HL-60/S4 (cell line): ENCODE measurements at regions not wholly inside any gene's neighbourhood (a gene's known extent, or its start where the extent isn't known, plus 50 kb on each side); places are given as distances from the start of the nearest gene placed in this dataset.

ENCODE experiments used
- in situ Hi-C: fragments of 300-500 bp; cut with MboI; formaldehyde crosslinking; loops from 2 replicates; pipeline ENCODE4 v1.14.3; 2022; ENCODE audit warnings: low sequenced_read_pairs

DNA sequence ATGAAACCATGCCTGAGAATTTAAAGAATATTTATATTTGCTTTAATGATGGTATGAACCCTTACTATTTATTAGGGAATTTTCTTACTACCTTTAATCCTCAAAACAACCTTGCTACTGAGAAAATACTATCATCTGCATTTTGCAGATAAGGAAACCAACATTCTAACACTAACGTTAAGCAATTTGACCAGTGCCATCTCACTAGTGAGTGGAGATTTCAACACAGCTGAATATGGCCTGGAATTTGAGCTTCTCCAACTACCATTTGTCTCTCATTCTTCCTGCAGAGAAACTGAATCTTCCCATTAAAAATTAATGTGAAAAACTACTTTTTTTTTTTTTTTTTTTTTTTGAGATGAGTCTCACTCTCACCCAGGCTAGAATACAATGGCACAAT is 380.9 kb upstream of the SMIM31 start:
- in situ Hi-C loops, result no loop called here

DNA sequence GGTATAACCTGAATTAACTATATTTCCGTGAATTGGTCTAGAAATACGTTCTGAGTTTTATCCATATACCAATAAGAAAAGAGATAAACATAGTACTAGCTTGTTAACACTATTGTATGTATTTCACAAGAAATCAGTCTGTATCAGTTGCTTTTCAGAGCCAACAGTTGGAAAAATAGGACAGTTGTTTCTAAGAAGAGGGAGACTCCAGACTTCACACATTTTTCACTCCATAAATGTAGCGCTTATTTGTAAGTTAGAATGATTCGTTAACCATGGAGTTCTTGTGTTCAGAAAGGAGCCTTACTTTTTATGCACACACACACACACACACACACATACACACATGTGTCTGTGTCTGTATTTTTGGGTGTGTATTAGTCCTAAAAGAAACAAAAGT is 376.7 kb upstream of the SMIM31 start:
- in situ Hi-C loops, result no loop called here

- in situ Hi-C loops, result no loop called here
Measured at GRCh38 chr4:164378361-164378760, 375.6 kb upstream of the SMIM31 start.

- in situ Hi-C loops, result no loop called here
Measured at GRCh38 chr4:164379694-164380093, 374.2 kb upstream of the SMIM31 start.

DNA sequence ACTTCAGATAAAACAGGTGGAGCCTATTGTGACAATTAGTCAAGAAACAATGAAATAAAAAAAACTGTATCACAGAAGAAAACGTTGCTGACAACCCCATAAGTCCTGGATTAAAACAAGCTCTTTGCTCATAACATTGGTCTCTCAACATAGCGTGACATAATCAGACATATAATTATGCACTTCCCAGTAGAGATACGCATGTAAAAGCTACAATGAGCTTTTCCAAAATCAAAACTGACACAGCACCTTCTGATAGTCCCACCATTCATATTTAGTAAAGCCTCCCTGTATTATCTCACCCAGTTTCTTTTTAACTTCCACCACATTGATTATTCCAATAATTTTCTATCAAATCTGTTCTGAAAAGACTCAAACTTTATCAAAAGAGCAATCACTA is 372.1 kb upstream of the SMIM31 start:
- in situ Hi-C loops, result no loop called here

DNA sequence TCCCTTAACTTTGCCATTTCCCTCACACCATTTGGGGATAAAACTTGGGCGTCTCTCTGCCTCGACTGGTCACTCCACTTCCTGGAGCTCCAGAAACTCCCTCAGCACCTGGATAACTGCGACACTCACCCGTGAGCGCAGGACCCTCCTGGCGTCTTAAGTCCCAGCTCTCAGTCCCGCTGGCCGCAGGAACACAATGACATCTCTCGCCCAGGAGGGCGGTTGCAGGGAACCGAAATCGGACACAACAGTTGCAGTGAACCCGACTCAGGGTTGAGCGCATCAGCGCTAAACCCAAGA is 370.9 kb upstream of the SMIM31 start:
- in situ Hi-C loops, result no loop called here

- in situ Hi-C loops, result no loop called here
Measured at GRCh38 chr4:164383358-164384220, 370.3 kb upstream of the SMIM31 start.

GRCh38 chr4:164384416-164384815 is 369.5 kb upstream of the SMIM31 start:
- in situ Hi-C loops, result no loop called here

- in situ Hi-C loops, result no loop called here
Measured at GRCh38 chr4:164396439-164396838, 357.5 kb upstream of the SMIM31 start.

DNA sequence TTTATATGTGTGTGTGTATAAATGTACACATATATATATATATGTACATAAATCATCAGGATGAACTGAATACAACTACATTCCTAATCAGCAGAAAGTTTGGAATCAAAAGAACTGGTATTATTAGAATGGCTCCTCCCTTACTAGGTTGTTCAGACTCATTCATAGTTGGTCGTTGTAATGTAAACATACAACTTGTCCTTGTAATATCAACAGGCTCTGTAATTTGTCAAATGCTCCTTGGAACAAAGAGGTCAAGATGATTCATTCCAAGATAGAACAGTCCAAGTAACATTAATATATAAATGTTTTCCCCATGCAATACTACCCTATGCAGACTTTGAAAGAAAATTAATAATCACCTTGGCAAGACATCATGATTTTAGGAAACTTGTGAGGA is 351.4 kb upstream of the SMIM31 start:
- in situ Hi-C loops, result no loop called here

GRCh38 chr4:164405774-164406173 is 348.2 kb upstream of the SMIM31 start:
- in situ Hi-C loops, result no loop called here

GRCh38 chr4:164408831-164409230 is 345.1 kb upstream of the SMIM31 start:
- in situ Hi-C loops, result no loop called here

DNA sequence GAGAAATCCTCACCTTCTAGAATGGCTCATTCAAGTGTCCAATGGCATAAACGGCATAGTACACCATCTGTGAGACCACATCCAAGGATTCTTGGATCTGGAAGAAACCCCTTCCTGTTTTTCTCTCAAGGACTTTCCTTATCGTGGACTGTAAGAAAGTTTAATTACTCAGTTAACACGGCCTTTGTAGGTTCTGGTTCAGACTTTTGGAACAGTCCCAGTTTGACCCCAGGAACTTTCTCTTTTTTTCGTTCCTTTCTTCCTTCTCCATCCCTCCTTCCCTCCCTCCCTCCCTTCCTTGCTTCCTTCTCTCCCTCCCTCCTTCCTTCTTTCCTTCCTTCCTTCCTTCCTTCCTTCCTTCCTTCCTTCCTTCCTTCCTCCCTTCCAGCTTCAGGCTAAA is 343.5 kb upstream of the SMIM31 start:
- in situ Hi-C loops, result no loop called here

- in situ Hi-C loops, result no loop called here
Measured at GRCh38 chr4:164412246-164412645, 341.7 kb upstream of the SMIM31 start.

DNA sequence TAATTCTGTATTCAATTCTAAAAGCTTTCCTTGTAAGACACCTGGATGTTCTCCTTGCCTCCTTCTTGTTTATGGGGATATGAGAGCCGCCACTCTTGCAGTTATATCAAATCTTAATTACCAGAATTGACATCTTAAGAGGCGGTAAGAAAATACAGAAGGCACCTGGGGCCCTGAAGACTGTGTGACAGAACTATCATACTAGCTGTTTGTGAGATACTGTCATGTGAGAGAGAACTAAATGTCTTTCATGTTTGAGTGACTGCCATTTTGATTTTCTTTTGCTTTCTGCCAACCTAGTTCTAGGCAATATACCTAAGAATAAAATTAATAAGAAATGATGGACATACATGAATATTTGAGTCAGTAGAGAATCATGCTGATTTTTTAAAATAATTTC is 340.2 kb upstream of the SMIM31 start:
- in situ Hi-C loops, result no loop called here

GRCh38 chr4:164423819-164424218 is 330.1 kb upstream of the SMIM31 start:
- in situ Hi-C loops, result no loop called here

GRCh38 chr4:164424846-164425245 is 329.1 kb upstream of the SMIM31 start:
- in situ Hi-C loops, result no loop called here

DNA sequence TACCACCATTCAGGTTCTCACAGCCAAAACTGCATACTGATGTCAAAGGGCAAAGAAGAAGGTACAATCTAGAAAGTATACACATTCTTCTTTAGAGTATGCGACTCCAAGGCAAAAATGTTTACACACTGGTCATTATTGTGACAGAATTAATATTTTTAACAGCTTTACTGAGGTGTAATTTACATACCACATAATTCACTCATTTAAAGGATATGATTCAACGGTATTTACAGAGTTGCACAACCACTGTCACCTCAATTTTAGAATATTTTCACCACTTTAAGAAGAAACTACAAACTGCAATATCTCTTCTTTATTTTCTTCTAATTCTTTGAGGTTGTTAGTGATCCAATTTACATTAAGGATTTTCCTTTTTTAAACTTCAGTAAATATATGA is 325.4 kb upstream of the SMIM31 start:
- in situ Hi-C loops, result no loop called here

DNA sequence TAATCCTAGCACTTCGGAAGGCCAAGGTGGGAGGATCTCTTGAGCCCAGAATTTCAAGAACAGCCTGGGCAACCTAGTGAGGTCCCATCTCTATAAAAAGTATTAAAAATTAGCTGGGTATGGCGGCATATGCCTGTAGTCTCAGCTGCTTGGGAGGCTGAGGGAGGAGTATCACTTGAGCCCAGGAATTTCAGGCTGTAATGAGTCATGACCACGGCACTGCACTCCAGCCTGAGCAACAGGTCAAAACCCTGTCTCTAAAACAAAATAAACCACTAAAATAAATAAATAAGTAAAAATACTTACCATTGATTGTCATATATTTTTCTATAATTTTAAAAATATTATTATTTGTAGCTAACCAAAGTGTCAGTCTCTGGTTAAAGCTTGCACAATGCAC is 315.6 kb upstream of the SMIM31 start:
- in situ Hi-C loops, result no loop called here

DNA sequence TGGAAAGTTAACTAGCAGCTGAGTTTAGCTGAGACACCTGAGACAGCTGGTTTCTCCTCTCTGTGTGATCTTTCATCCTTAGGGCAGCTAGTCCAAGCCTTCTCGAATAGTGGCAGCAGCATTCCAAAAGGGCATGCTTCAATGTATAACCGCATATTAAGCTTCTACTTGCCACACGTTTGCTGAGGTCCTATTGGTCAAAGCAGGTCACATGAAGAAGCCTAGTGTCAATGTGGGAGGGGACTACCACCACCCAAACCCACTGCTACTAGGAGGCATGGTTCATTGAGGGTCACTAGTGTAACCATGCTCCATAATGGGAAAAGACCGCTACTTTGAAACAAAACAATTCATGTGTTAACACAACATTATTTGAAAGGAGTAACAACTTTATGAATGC is 314.9 kb upstream of the SMIM31 start:
- in situ Hi-C loops, result no loop called here

GRCh38 chr4:164440199-164440598 is 313.7 kb upstream of the SMIM31 start:
- in situ Hi-C loops, result no loop called here

- in situ Hi-C loops, result no loop called here
Measured at GRCh38 chr4:164441109-164441508, 312.8 kb upstream of the SMIM31 start.

DNA sequence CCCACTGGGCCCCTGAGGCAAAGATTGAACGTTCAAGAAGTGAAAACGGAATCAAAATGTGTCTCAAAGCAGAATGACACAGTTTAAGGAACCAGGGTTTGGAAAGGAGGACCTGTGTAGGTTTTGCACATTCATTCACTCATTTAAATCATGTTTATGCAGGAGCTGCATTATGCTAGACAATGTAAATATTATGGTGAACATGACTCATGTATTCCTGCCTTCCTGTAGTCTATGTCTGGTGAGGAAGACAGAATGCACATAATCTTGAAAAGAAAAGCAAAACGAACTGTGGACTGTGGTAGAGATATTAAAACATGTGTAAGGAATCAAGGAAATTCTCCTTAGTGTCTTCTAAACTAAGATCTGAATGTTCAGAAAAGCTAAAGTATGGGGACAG is 311.8 kb upstream of the SMIM31 start:
- in situ Hi-C loops, result no loop called here
